GM18870 (cell line): ENCODE measurements at regions not wholly inside any gene's neighbourhood (a gene's known extent, or its start where the extent isn't known, plus 50 kb on each side); places are given as distances from the start of the nearest gene placed in this dataset.
"Not testable (repeated sequence)": the region's sequence is repeated elsewhere in the genome, so short reads cannot be mapped to it uniquely, and the experiment has no call there.

Source experiments
- ATAC-seq: cut with Tn5 transposase; IDR thresholded peaks from one replicate; pipeline ENCODE4 v1.9.1; 2021; ENCODE audit warnings: moderate library complexity; ENCODE audit not compliant: unreplicated experiment

- ATAC-seq: no peak
Measured at GRCh38 chr9:73095425-73095824, 56.2 kb upstream of the ANXA1 start.

- ATAC-seq: no peak
Measured at GRCh38 chr9:73093740-73094379, 57.8 kb upstream of the ANXA1 start.

- ATAC-seq: no peak
Measured at GRCh38 chr9:73093016-73093739, 58.5 kb upstream of the ANXA1 start.

- no peak for ATAC-seq
Measured at GRCh38 chr9:73091909-73092308, 59.8 kb upstream of the ANXA1 start.

- no peak for ATAC-seq
Measured at GRCh38 chr9:73090214-73090613, 61.5 kb upstream of the ANXA1 start.

GRCh38 chr9:73089304-73089985 is 62.2 kb upstream of the ANXA1 start:
- no peak for ATAC-seq

GRCh38 chr9:73087876-73088275 is 63.8 kb upstream of the ANXA1 start:
- ATAC-seq: not testable (repeated sequence)

- ATAC-seq: no peak
Measured at GRCh38 chr9:73083519-73083918, 68.1 kb upstream of the ANXA1 start.

GRCh38 chr9:73081979-73082657 is 69.5 kb upstream of the ANXA1 start:
- ATAC-seq: peak; percentile 59

GRCh38 chr9:73080110-73080694 is 71.5 kb upstream of the ANXA1 start:
- ATAC-seq: no peak

- ATAC-seq: no peak
Measured at GRCh38 chr9:73079326-73079725, 72.3 kb upstream of the ANXA1 start.

GRCh38 chr9:73077625-73078030 is 74.0 kb upstream of the ANXA1 start:
- ATAC-seq: no peak

- no peak for ATAC-seq
Measured at GRCh38 chr9:73076970-73077369, 74.7 kb upstream of the ANXA1 start.

- ATAC-seq: no peak
Measured at GRCh38 chr9:73074176-73074708, 77.4 kb upstream of the ANXA1 start.

GRCh38 chr9:73073337-73074175 is 78.1 kb upstream of the ANXA1 start:
- ATAC-seq: no peak

- no peak for ATAC-seq
Measured at GRCh38 chr9:73067074-73067473, 84.6 kb upstream of the ANXA1 start.

GRCh38 chr9:73065439-73065838 is 86.2 kb upstream of the ANXA1 start:
- ATAC-seq: no peak

- ATAC-seq: no peak
Measured at GRCh38 chr9:73064315-73064714, 87.3 kb upstream of the ANXA1 start.

- ATAC-seq: no peak
Measured at GRCh38 chr9:73061146-73061545, 90.5 kb upstream of the ANXA1 start.

- ATAC-seq: no peak
Measured at GRCh38 chr9:73059247-73059646, 92.4 kb upstream of the ANXA1 start.
